IMR-90 (cell line): ENCODE measurements at regions not wholly inside any gene's neighbourhood (a gene's known extent, or its start where the extent isn't known, plus 50 kb on each side); places are given as distances from the start of the nearest gene placed in this dataset.
A peak's percentile ranks its signal among the peaks of the same experiment; 100 is the strongest.

Source experiments
- ATAC-seq: fragments of 200-7000 bp; cut with Tn5 transposase; 2 replicates; pipeline ENCODE4 v1.9.1; 2020; ENCODE audit warnings: low read depth, mild to moderate bottlenecking, moderate library complexity
- BruUV-seq: library from RNA; stranded (reverse); fragments of 400-500 nt; replicated peaks from 2 replicates; lab custom pipeline; 2021; lab: Mats Ljungman, UMichigan
- CTCF ChIA-PET: fragments of 300-600 bp; formaldehyde crosslinking; extraction: SDS; loops from one replicate; lab custom pipeline; 2021; ENCODE audit warnings: antibody characterized with exemption; lab: Yijun Ruan, JAX
- POLR2A ChIA-PET: fragments of 300-600 bp; sonication (Branson Sonifier 250); formaldehyde crosslinking; loops from one replicate; lab custom pipeline; 2022; ENCODE audit warnings: antibody characterized with exemption; ENCODE audit not compliant: unreplicated experiment; lab: Charles Lee
- DNase-seq: peaks from one replicate; pipeline ENCODE4 v3.0.0; 2013
- H2AFZ ChIP-seq: replicated peaks from 2 replicates; pipeline ENCODE3; 2013; ENCODE audit warnings: low read length, mild to moderate bottlenecking; ENCODE audit not compliant: poor library complexity
- H2AK5ac ChIP-seq: 2 replicates; pipeline ENCODE4 v1.6.1; 2013; ENCODE audit warnings: low read depth, low read length, inconsistent platforms
- H2AK9ac ChIP-seq: replicated peaks from 2 replicates; pipeline ENCODE3; 2013; ENCODE audit warnings: mild to moderate bottlenecking, low read depth, low read length, moderate library complexity; ENCODE audit not compliant: poor library complexity
- H2BK120ac ChIP-seq: 2 replicates; pipeline ENCODE4 v1.6.1; 2013; ENCODE audit warnings: low read depth, low read length, inconsistent platforms
- H2BK15ac ChIP-seq: 3 replicates; pipeline ENCODE4 v1.6.1; 2013; ENCODE audit warnings: low read depth, low read length, inconsistent platforms
- H2BK20ac ChIP-seq: 2 replicates; pipeline ENCODE4 v1.6.1; 2013; ENCODE audit warnings: low read depth, mild to moderate bottlenecking, inconsistent platforms, low read length, moderate library complexity
- H2BK5ac ChIP-seq: 2 replicates; pipeline ENCODE4 v1.6.1; 2013; ENCODE audit warnings: mild to moderate bottlenecking, low read depth, low read length, inconsistent platforms; ENCODE audit not compliant: poor library complexity, severe bottlenecking
- H3K14ac ChIP-seq: replicated peaks from 2 replicates; pipeline ENCODE4 v1.6.1; 2013; ENCODE audit warnings: low read depth, low read length, inconsistent platforms
- H3K18ac ChIP-seq: 2 replicates; pipeline ENCODE4 v1.6.1; 2013; ENCODE audit warnings: low read depth, low read length, control low read depth
- H3K23ac ChIP-seq: 2 replicates; pipeline ENCODE4 v1.6.1; 2013; ENCODE audit warnings: low read depth, low read length, inconsistent platforms
- H3K27ac ChIP-seq: 2 replicates; pipeline ENCODE4 v1.5.1; 2013; ENCODE audit warnings: mild to moderate bottlenecking, control low read depth, low read length; ENCODE audit not compliant: insufficient read depth
- H3K27me3 ChIP-seq: 2 replicates; pipeline ENCODE4 v1.6.1; 2013; ENCODE audit warnings: low read length; ENCODE audit not compliant: control insufficient read depth, insufficient read depth
- H3K36me3 ChIP-seq: 2 replicates; pipeline ENCODE4 v1.6.1; 2013; ENCODE audit warnings: low read length, mixed read lengths; ENCODE audit not compliant: control insufficient read depth, insufficient read depth
- H3K4ac ChIP-seq: 2 replicates; pipeline ENCODE4 v1.6.1; 2013; ENCODE audit warnings: low read depth, low read length, inconsistent platforms
- H3K4me1 ChIP-seq: 2 replicates; pipeline ENCODE4 v1.6.1; 2013; ENCODE audit warnings: low read length, mixed read lengths; ENCODE audit not compliant: control insufficient read depth, insufficient read depth
- H3K4me2 ChIP-seq: 2 replicates; pipeline ENCODE4 v1.6.1; 2013; ENCODE audit warnings: low read depth, mild to moderate bottlenecking, control low read depth, low read length, moderate library complexity
- H3K4me3 ChIP-seq: 2 replicates; pipeline ENCODE4 v1.5.1; 2013; ENCODE audit warnings: low read depth, mild to moderate bottlenecking, control low read depth, low read length, moderate library complexity; ENCODE audit not compliant: insufficient read depth
- H3K56ac ChIP-seq: 2 replicates; pipeline ENCODE4 v1.6.1; 2013; ENCODE audit warnings: low read length, inconsistent platforms; ENCODE audit not compliant: insufficient read depth; ENCODE audit errors: extremely low read depth
- H3K79me1 ChIP-seq, 2 experiments: 2 replicates each; pipeline ENCODE4 v1.6.1; 2013; ENCODE audit warnings: low read length in 2 of 2, inconsistent platforms in 1 of 2, low read depth in 1 of 2
- H3K9ac ChIP-seq: 2 replicates; pipeline ENCODE4 v1.6.1; 2013; ENCODE audit warnings: low read depth, low read length, control low read depth
- H3K9me1 ChIP-seq: 2 replicates; pipeline ENCODE4 v1.6.1; 2013; ENCODE audit warnings: low read length, inconsistent platforms; ENCODE audit not compliant: insufficient read depth
- H3K9me3 ChIP-seq: 2 replicates; pipeline ENCODE4 v1.6.1; 2013; ENCODE audit warnings: low read length; ENCODE audit not compliant: control insufficient read depth, insufficient read depth
- H4K20me1 ChIP-seq: 2 replicates; pipeline ENCODE4 v1.6.1; 2013; ENCODE audit warnings: low read length, inconsistent platforms; ENCODE audit not compliant: insufficient read depth
- H4K5ac ChIP-seq: 2 replicates; pipeline ENCODE4 v1.6.1; 2013; ENCODE audit warnings: mild to moderate bottlenecking, low read depth, low read length, control low read depth
- H4K8ac ChIP-seq, 2 experiments: 2 replicates each; pipeline ENCODE4 v1.6.1; 2013; ENCODE audit warnings: low read depth in 2 of 2, low read length in 2 of 2, control low read depth in 1 of 2, inconsistent platforms in 1 of 2
- H4K91ac ChIP-seq: 2 replicates; pipeline ENCODE4 v1.6.1; 2013; ENCODE audit warnings: low read depth, low read length, inconsistent platforms; ENCODE audit not compliant: insufficient read depth
- CEBPB ChIP-seq: IDR thresholded peaks from 2 replicates; pipeline ENCODE4 v1.6.1; 2012; ENCODE audit warnings: low read depth, low read length, improper control_type of control experiment
- POLR2A ChIP-seq: IDR thresholded peaks from 2 replicates; pipeline ENCODE4 v1.6.1; 2012; ENCODE audit warnings: mild to moderate bottlenecking, low read depth, low read length
- USF2 ChIP-seq: fragments of 150-350 bp; IDR thresholded peaks from 2 replicates; pipeline ENCODE4 v1.6.1; 2017; ENCODE audit warnings: mild to moderate bottlenecking, antibody characterized with exemption, low read length, low read depth
- WGBS, 2 experiments: methylation state at CpG; one replicate each; pipeline versions ENCODE4 v1.1.5 to v1.1.7; 2013; ENCODE audit warnings: missing lambda C conversion rate in 2 of 2; ENCODE audit not compliant: insufficient read length in 1 of 2; ENCODE audit errors: extremely low coverage in 2 of 2; 5-methylcytosine and 5-hydroxymethylcytosine counted together
- dilution Hi-C: fragments of 300-500 bp; cut with HindIII; formaldehyde crosslinking; loops from one replicate; pipeline ENCODE4 v1.14.3; 2018; ENCODE audit warnings: low sequenced_read_pairs; ENCODE audit not compliant: unreplicated experiment
- in situ Hi-C: fragments of 300-500 bp; cut with MboI; formaldehyde crosslinking; loops from 3 replicates; pipeline ENCODE4 v1.14.3; 2019; ENCODE audit warnings: low sequenced_read_pairs, inconsistent platforms, mixed read lengths
- intact Hi-C: fragments of 100-400 bp; cut with micrococcal nuclease; formaldehyde crosslinking; loops from 2 replicates; pipeline ENCODE4 v1.10.0; 2022

- no peak overlapping the region for H3K56ac ChIP-seq
- H3K79me1 ChIP-seq = no peaks in the 10 kb centered on the region
- no peaks in the 10 kb centered on the region for H3K9me3 ChIP-seq
- no peak overlapping the region for H4K5ac ChIP-seq
- no TSS peak for BruUV-seq
- H4K8ac ChIP-seq = no peak overlapping the region
- H3K4me3 ChIP-seq = no peak overlapping the region
- H3K9ac ChIP-seq = no peak overlapping the region
- 70% methylated on average over 2 of the region's 4 CpGs; no CpG with 5 or more reads in 1 of the 2 experiments for WGBS, 2 experiments
- H3K18ac ChIP-seq = no peak overlapping the region
- H2BK120ac ChIP-seq = no peak overlapping the region
- H2BK5ac ChIP-seq = no peak overlapping the region
- DNase-seq = no peak
- no peaks in the 10 kb centered on the region for H3K4me1 ChIP-seq
- no peaks in the 10 kb centered on the region for H4K20me1 ChIP-seq
- in situ Hi-C loops (no loop called here), intact Hi-C loops (no loop called here), dilution Hi-C loops (no loop called here)
- H3K14ac ChIP-seq = no peak overlapping the region
- no peak overlapping the region for H3K4me2 ChIP-seq
- no peaks in the 10 kb centered on the region for H3K36me3 ChIP-seq
- H2AK5ac ChIP-seq = no peak overlapping the region
- H2AFZ ChIP-seq = no peak overlapping the region
- no peaks in the 10 kb centered on the region for H3K9me1 ChIP-seq
- ChIA-PET POLR2A (no interaction called here), CTCF (no interaction called here)
- no peak overlapping the region for H3K27ac ChIP-seq
- H3K23ac ChIP-seq = no peak overlapping the region
- H4K91ac ChIP-seq = no peak overlapping the region
- H2BK15ac ChIP-seq = no peak overlapping the region
- H2AK9ac ChIP-seq = no peak overlapping the region
- no peak for ATAC-seq
- no peak for TF ChIP-seq POLR2A
- TF ChIP-seq USF2 = no peak
- TF ChIP-seq CEBPB = peak; percentile 80
- no peak overlapping the region for H3K4ac ChIP-seq
- no peak overlapping the region for H2BK20ac ChIP-seq
- H3K27me3 ChIP-seq = no peaks in the 10 kb centered on the region; the same call in 1 of the 2 replicates
Observed at GRCh38 chr3:152626226-152626625, 208.7 kb upstream of the P2RY1 start.
